ELF-1 (cell line): ENCODE measurements at regions not wholly inside any gene's neighbourhood (a gene's known extent, or its start where the extent isn't known, plus 50 kb on each side); places are given as distances from the start of the nearest gene placed in this dataset.

ENCODE experiments used
- DNase-seq: peaks from one replicate; pipeline ENCODE4 v3.0.0-alpha.2; 2016; ENCODE audit warnings: low read depth, low spot score

DNA sequence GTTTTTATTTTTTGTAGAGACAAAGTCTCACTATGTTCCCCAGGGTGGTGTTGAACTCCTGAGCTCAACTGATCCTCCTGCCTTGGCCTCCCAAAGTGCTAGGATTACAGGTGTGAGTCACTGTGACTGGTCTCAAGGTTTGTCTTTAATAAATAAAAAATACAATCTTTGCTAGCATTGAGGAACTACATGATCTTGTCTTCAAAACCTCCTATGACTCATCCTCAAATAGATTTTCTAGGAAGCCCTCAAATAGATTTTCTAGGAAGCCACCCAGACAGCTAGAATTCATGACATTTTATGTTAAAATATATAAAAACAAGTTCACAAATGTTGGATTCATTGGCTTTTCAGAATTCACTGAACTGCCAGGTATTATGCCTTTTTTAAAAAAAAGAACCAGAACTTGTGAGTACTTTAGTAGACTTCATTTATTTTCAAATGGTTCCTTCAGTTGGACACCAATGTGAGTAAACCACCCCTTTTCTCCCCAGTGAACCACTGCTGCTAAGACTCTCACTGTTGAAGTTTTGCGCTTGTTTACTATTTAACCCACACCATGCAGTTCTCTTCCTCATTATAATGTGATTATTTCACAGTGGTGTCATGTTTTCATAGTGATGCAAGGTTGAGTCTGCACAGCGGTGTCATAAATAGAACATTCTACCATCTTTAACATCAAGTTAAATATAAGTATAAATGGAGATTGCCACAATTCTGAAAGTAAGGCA is 303.9 kb downstream of the CASP12 start:
- DNase-seq, result no peak

DNA sequence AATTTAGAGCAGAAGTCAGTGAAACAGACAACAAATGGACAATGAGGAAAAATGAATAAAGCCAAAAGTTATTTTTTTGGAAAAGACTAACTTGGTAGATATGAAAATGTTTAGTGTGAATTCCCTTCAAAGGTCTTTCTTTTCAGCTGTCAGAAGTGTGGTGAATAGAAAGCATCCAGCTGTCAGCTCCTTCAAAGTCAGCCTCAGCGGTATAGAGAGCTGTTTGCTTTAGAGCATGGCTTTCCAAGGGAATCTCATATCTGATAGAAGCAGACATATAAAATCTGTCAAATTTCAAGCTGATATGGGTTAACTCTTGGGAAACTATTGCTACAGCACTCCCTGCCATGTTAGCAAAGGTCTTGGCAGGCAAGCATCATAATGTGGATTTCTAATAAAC is 309.3 kb downstream of the CASP12 start:
- no peak for DNase-seq

DNA sequence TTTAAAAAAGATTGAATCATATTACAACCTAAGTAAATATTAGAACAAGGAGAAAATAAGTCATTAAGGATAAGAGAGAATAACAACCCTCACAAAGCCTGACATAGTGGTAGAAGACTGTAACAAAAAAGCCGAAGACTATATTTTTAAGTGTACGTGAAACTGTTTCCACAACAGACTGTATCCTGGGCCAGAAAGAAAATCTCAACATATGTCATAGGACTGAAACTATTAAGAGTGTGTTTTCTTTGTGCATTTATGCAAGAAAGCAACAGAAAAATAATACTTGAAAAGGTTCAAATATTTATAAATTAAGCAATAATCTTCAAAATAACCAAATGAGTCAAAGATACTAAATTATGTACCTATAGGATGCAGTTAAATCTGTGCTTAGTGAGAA is 309.8 kb downstream of the CASP12 start:
- no peak for DNase-seq

DNA sequence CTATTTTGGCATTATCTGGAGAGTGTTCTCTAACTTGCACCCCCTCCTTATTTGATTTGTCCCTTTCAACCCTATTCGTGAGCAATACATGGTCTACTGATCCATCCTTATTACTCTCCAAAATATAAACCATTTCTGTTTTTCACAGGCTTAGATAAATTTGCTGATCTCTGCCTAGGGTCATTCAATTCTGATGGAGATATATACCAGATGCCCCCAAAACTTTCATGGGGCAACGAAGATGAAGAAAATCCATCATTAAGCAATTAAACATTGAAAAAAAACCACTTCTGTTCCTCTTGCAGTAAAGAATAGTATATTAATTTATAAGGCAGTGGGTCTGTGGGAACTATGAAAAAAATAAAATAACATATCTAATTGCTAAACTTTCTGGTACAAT is 313.4 kb downstream of the CASP12 start:
- DNase-seq, result no peak

DNA sequence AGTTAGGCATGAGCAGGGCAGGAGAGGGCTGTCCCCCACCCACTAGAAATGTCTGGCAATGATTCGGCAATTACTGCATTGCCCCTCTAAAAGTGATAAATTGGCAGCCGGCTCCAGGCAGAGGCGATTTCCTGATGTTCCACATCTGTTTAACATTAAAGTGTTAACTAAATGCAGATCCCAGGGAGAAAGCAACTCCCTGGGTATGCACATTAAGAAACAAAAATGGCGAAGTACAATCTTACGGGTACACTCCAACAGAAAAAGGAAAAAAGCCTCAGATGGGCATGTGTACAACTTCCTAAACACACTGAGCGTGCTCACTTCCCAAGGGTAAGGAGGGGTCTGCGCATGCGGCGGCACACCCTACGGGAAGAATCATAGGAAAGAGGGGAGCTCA is 314.4 kb downstream of the CASP12 start:
- no peak for DNase-seq

DNA sequence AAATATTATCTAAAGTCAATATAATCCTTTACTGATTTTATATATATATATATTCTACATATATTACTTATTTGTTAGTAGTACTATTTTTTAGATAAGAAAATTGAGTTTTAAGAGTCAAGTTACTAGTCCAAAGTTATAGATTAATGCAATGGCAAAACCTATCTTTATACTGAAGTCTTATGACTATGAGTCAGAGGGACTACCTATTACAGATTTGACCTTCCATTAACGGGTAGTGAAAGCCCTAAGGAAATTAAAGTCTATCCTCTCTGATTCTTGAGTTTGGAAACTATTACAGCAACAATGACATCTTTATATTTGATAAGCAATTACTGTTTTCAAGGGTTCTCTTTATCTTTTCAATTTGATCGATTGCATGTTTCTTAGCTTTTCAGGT is 315.8 kb downstream of the CASP12 start:
- no peak for DNase-seq

DNA sequence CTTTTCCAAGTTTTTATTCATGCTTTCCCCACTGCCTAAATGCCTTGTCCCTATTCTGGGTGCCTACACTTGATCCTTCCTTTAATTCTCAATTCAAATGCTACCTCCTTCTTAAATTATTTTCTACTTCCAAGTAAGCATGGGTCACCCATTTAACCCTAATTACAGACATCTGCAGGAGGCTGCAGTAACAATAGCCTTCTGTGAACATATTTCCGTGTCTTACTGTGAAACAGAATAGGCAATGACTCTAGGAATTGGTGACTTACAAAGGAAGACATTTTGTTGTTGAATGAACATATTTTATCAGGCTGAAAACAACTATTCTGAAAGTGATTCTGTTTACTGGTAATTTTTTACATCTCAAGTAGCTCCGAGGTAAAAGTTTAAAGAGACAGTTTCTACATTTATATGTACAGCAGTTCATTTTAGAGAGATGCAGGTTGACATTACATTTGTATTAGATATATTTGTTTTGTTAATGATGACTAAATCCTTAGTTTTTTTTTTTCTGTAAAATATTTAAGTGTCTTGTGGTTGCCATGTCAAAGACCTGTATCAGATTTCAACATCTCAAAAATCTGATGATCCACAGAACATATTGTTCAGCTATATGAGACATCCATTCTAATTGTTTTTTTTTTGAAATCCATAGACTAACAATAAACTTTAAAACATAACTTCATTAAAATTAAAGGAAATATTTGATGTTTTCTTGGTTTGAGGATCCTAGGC is 316.8 kb downstream of the CASP12 start:
- DNase-seq, result no peak

DNA sequence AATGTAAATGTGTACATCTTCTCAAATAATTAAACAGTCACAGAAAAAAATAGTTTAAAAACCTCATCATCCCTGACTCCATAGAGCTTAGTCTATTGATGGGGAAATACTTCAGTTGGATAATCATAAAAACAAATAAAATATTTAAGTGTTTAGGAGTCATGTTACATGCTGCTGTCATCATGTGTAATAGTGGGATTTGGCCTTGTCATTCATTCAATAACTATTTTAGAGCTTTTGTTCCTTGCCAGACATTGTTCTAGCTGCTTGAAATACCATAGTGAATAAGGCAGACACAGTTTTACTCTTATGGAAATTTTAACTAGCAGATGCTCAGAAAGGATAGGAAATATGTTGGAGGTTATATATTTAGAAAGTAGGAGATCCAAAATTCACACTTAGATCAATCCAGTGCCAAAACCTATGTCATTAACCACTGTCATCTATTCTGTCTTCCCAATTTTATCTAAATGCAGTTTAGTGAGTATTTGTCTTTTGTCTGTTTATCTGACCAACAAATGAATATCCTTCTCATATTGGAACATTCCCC is 324.7 kb downstream of the CASP12 start:
- DNase-seq, result no peak

DNA sequence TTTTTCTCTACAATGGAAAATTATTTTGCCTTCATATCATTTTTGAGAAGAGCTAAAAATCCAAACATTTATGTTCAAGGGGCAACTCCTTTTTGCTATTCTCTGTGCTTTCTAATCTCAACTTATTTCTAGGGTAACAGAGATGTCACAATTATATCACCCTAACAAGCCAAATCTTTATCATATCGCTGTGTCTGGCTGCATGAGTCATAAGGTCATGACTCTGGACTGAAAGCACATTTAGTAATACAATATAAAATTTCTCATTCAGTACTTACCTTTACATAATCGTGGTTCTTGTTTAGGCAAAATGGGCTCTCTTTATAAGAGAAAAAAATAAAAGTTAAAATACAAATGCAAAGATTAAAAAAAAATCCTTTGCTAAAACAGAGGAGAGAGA is 326.0 kb downstream of the CASP12 start:
- DNase-seq, result no peak

DNA sequence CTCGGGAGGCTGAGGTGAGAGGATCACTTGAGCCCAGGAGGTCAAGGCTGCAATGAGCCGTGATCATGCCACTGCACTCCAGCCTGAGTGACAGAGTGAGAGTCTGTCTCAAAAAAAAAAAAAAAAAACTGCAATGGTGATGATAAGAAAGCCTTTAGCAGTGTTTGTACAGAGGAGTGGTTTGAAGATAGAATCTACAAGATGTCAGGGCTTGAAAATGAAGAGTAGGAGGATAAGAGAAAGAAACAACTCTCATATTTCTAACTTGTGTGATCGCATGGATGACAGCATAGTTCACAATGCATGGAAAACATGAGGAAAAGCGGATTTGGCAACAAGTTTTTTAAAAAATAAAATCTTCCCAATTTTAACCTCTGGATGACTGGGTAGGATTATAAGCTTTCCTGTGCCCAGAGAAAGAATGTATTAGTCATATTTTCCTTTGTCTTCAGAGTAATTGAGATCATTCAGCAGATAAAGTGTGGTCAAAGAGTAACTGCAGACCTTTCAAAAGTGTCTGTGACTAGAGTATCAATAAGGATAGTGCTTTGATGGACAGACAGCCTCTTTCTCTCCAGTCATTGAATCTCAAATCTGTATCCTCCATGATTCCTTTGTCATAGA is 328.1 kb downstream of the CASP12 start:
- DNase-seq, result no peak

DNA sequence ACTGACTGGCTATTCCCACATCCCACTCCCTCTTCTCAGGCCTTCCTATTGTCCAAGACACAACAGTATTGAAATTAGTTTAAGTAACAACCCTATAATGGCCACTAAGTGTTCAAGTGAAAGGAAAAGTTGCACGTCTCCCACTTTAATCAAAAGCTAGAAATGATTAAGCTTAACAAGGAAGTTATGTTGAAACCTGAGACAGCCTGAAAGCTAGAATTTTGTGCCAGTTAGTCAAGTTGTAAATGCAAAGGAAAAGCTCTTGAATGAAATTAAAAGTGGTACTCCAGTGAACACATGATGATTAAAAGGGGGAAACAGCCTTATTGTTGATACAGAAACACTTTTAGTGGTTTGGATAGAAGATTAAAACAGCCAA is 332.7 kb downstream of the CASP12 start:
- no peak for DNase-seq

DNA sequence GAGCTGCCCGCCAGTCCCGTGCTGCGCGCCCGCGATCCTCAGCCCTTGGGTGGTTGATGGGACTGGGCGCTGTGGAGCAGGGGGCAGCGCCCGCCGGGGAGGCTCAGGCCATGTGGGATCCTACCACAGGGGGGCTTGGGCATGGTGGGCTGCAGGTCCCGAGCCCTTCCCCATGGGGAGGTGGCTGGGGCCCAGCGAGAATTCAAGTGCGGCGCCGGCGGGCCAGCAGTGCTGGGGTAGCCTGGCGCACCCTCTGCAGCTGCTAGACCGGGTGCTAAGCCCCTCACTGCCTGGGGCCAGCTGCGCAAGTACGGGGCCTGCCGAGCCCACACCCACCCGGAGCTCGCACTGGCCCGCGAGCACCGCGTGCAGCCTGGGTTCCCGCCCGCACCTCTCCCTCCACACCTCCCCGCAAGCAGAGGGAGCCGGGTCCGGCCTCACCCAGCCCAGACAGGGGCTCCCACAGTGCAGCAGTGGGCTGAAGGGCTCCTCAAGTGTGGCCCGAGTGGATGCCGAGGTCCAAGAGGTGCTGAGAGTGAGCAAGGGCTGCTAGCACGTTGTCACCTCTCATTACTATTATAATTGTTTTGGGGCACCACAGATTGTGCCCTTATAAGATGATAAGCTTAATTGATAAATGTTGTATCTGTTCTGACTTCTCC is 333.2 kb downstream of the CASP12 start:
- no peak for DNase-seq

DNA sequence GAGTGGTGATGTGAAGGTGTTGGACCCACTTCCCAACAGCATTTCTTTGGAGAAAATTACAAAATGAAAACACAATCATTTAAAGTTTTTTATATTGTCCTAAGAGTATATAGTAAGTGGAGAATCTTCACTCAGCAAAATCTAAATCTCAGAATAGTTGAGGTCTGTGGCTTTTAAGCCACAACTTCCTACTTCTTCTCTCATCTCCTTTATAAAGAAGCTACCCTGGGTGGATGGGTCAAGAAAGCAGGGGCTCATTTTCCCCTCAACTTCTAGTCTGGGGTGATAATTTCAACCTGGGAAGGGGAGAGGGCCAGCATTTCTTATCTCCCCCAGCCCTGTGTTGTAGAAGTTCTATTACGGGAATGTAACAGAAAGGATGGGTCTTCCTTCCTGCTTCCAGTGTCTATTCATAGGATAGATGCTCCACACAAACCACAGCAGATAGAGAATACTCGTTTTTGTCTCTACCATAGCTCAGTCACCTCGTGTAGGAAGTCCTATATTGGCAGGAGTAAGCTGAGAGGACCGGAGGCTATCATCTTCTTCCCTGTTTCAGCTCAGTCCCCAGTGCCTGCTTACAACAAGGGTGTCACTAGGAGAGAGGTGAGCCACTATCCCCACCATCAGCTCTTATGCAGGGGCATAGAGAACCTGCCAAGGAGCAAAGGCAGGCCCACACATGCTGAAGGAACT is 341.5 kb downstream of the CASP12 start:
- no peak for DNase-seq

DNA sequence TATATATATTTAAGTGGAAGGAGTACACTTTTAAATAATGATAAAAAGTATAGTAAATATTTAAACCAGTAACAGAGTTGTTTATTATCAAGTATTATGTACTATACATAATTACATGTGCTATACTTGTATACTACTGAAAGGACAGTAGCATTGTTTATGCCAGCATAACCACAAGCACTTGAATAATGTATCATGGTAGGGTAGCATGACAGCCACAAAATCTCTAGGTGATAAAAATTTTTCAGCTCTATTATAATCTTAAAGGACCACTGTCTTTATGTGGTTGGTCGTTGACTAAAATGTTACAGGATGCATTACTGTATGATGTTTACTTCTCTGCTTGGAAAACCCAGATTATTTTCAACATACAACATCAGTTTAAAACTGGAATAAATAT is 349.2 kb downstream of the CASP12 start:
- DNase-seq, result no peak

DNA sequence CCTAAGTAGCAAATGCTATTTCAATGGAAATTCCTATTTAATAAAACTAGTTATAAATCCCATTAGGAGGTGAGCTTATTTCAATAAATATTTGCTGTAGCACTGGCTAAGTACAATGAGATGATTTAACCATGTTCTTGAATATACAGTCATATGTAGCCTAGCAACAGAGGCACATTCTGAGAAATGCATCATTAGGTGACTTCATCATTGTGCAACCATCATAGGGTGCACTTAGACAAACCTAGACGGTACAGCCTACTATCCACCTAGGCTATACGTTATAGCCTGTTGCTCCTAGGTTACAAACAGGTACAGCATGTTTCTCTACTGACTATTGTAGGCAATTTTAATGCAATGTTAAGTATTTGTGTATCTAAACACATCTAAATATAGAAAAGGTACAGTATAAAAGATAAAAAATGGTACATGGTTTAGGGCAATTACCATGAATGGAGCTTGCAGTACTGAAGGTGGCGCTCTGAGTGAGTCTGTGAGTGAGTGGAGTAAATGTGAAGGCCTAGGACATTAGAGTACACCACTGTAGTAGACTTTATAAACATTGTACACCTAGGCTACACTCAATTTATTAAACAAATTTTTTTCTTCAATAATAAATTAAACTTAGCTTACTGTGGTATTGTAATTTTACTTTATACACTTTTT is 350.1 kb downstream of the CASP12 start:
- no peak for DNase-seq

DNA sequence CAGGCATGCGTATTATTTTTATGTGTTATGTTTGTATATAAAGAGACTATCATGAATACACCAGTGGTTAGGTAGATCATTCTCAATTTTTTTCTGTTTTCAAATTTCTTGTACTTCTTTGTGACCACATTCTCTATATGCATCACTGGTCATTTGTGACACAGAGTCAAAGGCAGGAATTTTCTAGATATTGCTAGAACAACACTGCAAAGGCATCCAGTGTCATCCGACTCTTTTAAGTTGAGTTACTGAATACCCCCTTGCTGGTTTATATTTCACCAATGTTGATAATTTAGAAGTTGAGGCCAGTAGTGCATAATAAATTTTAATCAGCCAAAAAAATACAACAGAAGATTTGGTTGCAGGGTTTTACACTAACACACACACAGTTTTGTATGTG is 351.8 kb downstream of the CASP12 start:
- DNase-seq, result no peak

DNA sequence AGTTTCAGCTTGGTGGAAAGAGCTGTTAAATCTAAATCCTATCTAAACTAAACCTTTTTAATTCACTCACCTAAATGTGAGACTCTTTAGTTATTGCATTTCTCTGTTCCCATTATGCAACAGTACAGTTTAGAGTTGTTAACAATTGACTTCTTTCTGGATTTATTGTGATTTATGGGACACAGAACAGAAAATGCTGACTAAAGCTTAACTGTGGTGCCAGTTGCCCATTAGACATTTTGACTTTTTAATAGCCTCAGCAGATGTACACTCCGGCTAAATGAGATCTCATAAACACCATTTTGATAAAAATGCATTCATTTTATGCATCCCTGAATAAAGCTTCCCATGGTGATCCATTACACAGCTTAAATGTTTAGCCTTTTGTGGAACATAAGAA is 356.6 kb downstream of the CASP12 start:
- DNase-seq, result no peak

DNA sequence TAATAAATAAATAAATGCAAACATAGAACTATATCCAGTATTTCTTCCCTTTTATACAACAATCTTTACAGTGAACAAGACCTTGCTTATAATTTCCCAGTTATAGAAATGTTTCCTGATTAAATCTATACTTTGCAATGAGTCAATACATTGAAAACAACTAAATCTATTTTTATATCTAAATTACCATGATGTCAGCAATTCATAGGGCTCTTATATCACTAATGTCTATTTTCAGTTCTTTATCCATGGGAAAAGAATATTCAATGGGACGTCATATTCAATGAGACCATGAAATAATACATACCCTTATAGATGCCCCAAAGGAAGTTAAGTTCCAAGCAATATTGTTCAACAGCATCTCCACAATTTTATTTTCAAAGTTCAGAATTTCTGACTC is 359.9 kb downstream of the CASP12 start:
- DNase-seq, result no peak

DNA sequence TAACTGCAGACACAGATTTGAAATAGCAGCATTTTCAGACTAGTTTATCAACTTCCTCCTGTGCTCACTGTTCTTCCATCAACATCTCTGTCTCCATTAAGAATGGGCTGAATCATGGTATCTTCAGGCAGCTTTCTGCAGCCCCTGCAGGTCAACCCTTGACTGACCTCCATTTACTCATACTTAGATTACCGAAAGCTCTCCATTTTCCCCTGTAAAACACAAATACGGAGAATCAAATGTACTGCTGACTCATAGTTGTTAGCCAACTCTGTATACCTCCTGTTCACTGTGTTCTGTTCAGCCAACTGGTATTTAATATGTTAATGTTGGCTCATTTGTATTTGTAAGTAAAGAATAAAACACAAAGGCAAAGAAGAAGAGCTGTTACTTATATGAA is 364.0 kb downstream of the CASP12 start:
- peak; percentile 4 for DNase-seq

DNA sequence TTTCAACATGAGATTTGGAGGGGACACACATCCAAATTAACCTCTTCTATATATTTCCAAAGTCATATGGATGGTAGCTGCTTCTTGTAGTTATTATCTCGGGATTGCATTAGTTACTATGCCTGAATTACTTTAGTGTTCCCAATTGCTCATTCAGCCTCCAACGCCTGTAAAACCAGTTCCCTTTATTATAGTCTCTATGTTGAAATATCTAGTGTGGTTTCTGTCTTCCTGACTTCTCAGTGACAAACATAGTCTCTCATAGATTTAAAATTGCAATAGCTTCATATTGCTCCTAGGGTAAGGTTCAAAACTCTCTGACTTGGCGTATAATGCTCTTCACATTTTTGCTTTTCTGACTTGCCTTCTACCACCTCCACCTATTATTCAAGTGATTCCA is 366.4 kb downstream of the CASP12 start:
- DNase-seq, result no peak

DNA sequence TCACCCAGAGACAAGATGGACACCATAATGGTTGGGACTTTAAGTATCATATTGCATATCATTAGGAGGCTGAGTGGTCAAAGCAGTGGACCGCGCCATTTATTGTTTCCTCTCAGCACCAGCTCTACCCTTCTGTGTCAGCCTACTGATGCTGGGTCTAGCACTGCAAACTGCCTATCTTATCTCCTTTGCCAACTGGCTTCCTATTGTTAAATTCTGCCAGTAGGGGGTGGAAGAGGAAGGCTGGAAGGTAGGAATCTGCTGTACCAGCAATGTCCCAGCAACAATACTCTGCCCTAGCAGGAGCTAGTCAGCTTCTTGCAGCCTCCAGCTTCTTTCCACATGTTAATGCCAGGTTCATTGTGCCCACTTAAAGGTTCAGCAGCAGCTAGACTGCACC is 367.1 kb upstream of the PDGFD start:
- peak; percentile 14 for DNase-seq
